H9 (cell line): ENCODE measurements at regions not wholly inside any gene's neighbourhood (a gene's known extent, or its start where the extent isn't known, plus 50 kb on each side); places are given as distances from the start of the nearest gene placed in this dataset.

Experiments
- DNase-seq: peaks from one replicate; pipeline ENCODE4 v3.0.0-alpha.2; 2017
- H2AFZ ChIP-seq: one replicate; pipeline ENCODE4 v1.6.1; 2013; ENCODE audit warnings: mild to moderate bottlenecking, low read length, control low read depth, moderate library complexity
- H2AK5ac ChIP-seq: 2 replicates; pipeline ENCODE4 v1.6.1; 2013; ENCODE audit warnings: low read length, control low read depth, mixed read lengths; ENCODE audit not compliant: insufficient read length
- H2BK120ac ChIP-seq: one replicate; pipeline ENCODE4 v1.6.1; 2013; ENCODE audit warnings: low read depth, mild to moderate bottlenecking, low read length, control low read depth, inconsistent platforms; ENCODE audit not compliant: poor library complexity, severe bottlenecking
- H2BK12ac ChIP-seq: 2 replicates; pipeline ENCODE4 v1.6.1; 2013; ENCODE audit warnings: low read length, control low read depth, mixed read lengths, low read depth; ENCODE audit not compliant: insufficient read length
- H2BK15ac ChIP-seq: 2 replicates; pipeline ENCODE4 v1.6.1; 2013; ENCODE audit warnings: low read depth, low read length, control low read depth
- H2BK20ac ChIP-seq: one replicate; pipeline ENCODE4 v1.6.1; 2013; ENCODE audit warnings: low read depth, mild to moderate bottlenecking, low read length, control low read depth, inconsistent platforms; ENCODE audit not compliant: poor library complexity, severe bottlenecking
- H2BK5ac ChIP-seq: 2 replicates; pipeline ENCODE4 v1.6.1; 2013; ENCODE audit warnings: low read length, control low read depth, mixed read lengths; ENCODE audit not compliant: insufficient read length
- H3K14ac ChIP-seq: 2 replicates; pipeline ENCODE4 v1.6.1; 2013; ENCODE audit warnings: low read length, control low read depth; ENCODE audit not compliant: insufficient read depth
- H3K18ac ChIP-seq: 2 replicates; pipeline ENCODE4 v1.6.1; 2013; ENCODE audit warnings: low read depth, mild to moderate bottlenecking, mixed read lengths, low read length, control low read depth; ENCODE audit not compliant: insufficient read length
- H3K23ac ChIP-seq: 2 replicates; pipeline ENCODE4 v1.6.1; 2013; ENCODE audit warnings: low read length, control low read depth, mixed read lengths, low read depth; ENCODE audit not compliant: insufficient read length
- H3K23me2 ChIP-seq: 2 replicates; pipeline ENCODE4 v1.6.1; 2013; ENCODE audit warnings: low read depth, mild to moderate bottlenecking, mixed read lengths, low read length, control low read depth; ENCODE audit not compliant: insufficient read length, poor library complexity, severe bottlenecking
- H3K27ac ChIP-seq: 2 replicates; pipeline ENCODE4 v1.5.1; 2013; ENCODE audit warnings: low read length, control low read depth, mixed read lengths, low read depth; ENCODE audit not compliant: insufficient read length
- H3K27me3 ChIP-seq: 2 replicates; pipeline ENCODE4 v1.6.1; 2013; ENCODE audit warnings: low read length, control low read depth, inconsistent platforms; ENCODE audit not compliant: insufficient read depth
- H3K4ac ChIP-seq: 2 replicates; pipeline ENCODE4 v1.6.1; 2013; ENCODE audit warnings: low read depth, mild to moderate bottlenecking, control low read depth, inconsistent platforms, low read length, moderate library complexity
- H3K4me1 ChIP-seq: 2 replicates; pipeline ENCODE4 v1.6.1; 2013; ENCODE audit warnings: low read length, control low read depth, inconsistent platforms; ENCODE audit not compliant: insufficient read depth
- H3K4me2 ChIP-seq: 2 replicates; pipeline ENCODE4 v1.6.1; 2013; ENCODE audit warnings: low read length, control low read depth, mixed read lengths; ENCODE audit not compliant: insufficient read length, insufficient read depth
- H3K56ac ChIP-seq: 2 replicates; pipeline ENCODE4 v1.6.1; 2013; ENCODE audit warnings: low read depth, mild to moderate bottlenecking, mixed read lengths, low read length, control low read depth; ENCODE audit not compliant: insufficient read length
- H3K79me1 ChIP-seq: 2 replicates; pipeline ENCODE4 v1.6.1; 2013; ENCODE audit warnings: low read depth, mild to moderate bottlenecking, moderate library complexity, low read length, control low read depth, inconsistent platforms; ENCODE audit not compliant: insufficient read depth, poor library complexity, severe bottlenecking
- H3K79me2 ChIP-seq: 2 replicates; pipeline ENCODE4 v1.6.1; 2013; ENCODE audit warnings: low read length, control low read depth, inconsistent platforms; ENCODE audit not compliant: insufficient read depth
- H3K9ac ChIP-seq: 2 replicates; pipeline ENCODE4 v1.6.1; 2013; ENCODE audit warnings: low read length, control low read depth, mixed read lengths; ENCODE audit not compliant: insufficient read length; ENCODE audit errors: extremely low read depth
- H3K9me3 ChIP-seq: one replicate; pipeline ENCODE4 v1.6.1; 2013; ENCODE audit warnings: low read depth, low read length, inconsistent platforms; ENCODE audit not compliant: control insufficient read depth
- H3T11ph ChIP-seq: one replicate; pipeline ENCODE4 v1.6.1; 2013; ENCODE audit warnings: mild to moderate bottlenecking, low read length, control low read depth, inconsistent platforms
- H4K20me1 ChIP-seq: one replicate; pipeline ENCODE4 v1.6.1; 2013; ENCODE audit not compliant: control insufficient read depth, insufficient read length, insufficient read depth
- H4K5ac ChIP-seq: 2 replicates; pipeline ENCODE4 v1.6.1; 2013; ENCODE audit warnings: low read depth, mild to moderate bottlenecking, mixed read lengths, low read length, control low read depth; ENCODE audit not compliant: insufficient read length
- H4K8ac ChIP-seq: replicated peaks from 2 replicates; pipeline ENCODE4 v1.6.1; 2013; ENCODE audit warnings: low read length, control low read depth, mixed read lengths, low read depth; ENCODE audit not compliant: insufficient read length
- H4K91ac ChIP-seq: 2 replicates; pipeline ENCODE4 v1.6.1; 2013; ENCODE audit warnings: low read depth, mild to moderate bottlenecking, moderate library complexity, mixed read lengths, low read length, control low read depth; ENCODE audit not compliant: insufficient read length
- H3K27ac Mint-ChIP-seq, 3 experiments: 2 replicates in 2 of 3; 3 replicates in 1 of 3; pipeline ENCODE4 v1.8.0; 2020 to 2021; ENCODE audit warnings: mixed read lengths in 3 of 3, mild to moderate bottlenecking in 1 of 3, moderate library complexity in 1 of 3
- H3K27me3 Mint-ChIP-seq: 2 replicates; pipeline ENCODE4 v1.8.0; 2021; ENCODE audit warnings: low read depth, mild to moderate bottlenecking, moderate library complexity, mixed read lengths
- H3K36me3 Mint-ChIP-seq, 3 experiments: 2 replicates in 2 of 3; 3 replicates in 1 of 3; pipeline ENCODE4 v1.8.0; 2020 to 2021; ENCODE audit warnings: low read depth in 3 of 3, mixed read lengths in 3 of 3; ENCODE audit not compliant: insufficient read depth in 1 of 3
- H3K4me1 Mint-ChIP-seq, 2 experiments: 2 replicates each; pipeline ENCODE4 v1.8.0; 2020; ENCODE audit warnings: mixed read lengths in 2 of 2
- H3K4me3 Mint-ChIP-seq, 2 experiments: 2 replicates in 1 of 2; 3 replicates in 1 of 2; pipeline ENCODE4 v1.8.0; 2020 to 2021; ENCODE audit warnings: mild to moderate bottlenecking in 2 of 2, mixed read lengths in 2 of 2, moderate library complexity in 1 of 2
- H3K9me3 Mint-ChIP-seq, 2 experiments: 2 replicates in 1 of 2; 3 replicates in 1 of 2; pipeline ENCODE4 v1.8.0; 2020; ENCODE audit warnings: mild to moderate bottlenecking in 2 of 2, mixed read lengths in 2 of 2, moderate library complexity in 1 of 2
- WGBS: extraction: QIAGEN DNeasy Blood & Tissue Kit; methylation state at CpG from one replicate; pipeline ENCODE4 v1.1.7; 2013; ENCODE audit warnings: missing lambda C conversion rate, low lambda C conversion rate, mixed read lengths; ENCODE audit not compliant: insufficient read length; ENCODE audit errors: extremely low coverage; 5-methylcytosine and 5-hydroxymethylcytosine counted together
- TF ChIP-seq, protein P1 (sequence below): fragments of 200-600 bp; sonication (generic); conservative IDR thresholded peaks from 3 replicates; pipeline ENCODE4 v1.8.0; 2021; ENCODE audit warnings: antibody characterized with exemption, mild to moderate bottlenecking

DNA sequence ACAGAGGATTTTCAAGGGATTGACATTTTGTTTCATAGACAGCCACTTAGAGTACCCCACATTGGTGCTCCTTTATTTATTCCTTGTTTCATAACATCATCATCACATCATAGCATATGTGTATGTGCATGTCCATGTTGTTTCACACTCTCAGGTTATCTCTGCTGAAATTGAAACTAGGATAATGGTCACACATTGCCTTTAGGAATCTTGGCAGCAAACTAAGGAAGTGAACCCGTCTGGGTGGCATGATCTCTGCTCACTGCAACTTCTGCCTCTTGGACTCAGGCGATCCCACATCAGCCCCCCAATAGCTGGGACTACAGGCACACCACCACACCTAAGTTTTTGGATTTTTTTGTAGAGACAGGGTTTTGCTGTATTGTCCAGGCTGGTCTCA, 234.2 kb upstream of the ANKRD50 start:
- Histone ChIP-seq H2AK5ac (no peak overlapping the region), H3K9me3 (no peaks in the 10 kb centered on the region), H3K79me2 (no peaks in the 10 kb centered on the region), H3K14ac (no peak overlapping the region), H2BK120ac (no peak overlapping the region), H4K91ac (no peak overlapping the region), H3K4ac (no peak overlapping the region), H3K4me1 (no peaks in the 10 kb centered on the region; the same call in 1 of the 2 replicates), H2BK15ac (no peak overlapping the region), H2AFZ (no peak overlapping the region), H4K8ac (no peak overlapping the region), H4K20me1 (no peaks in the 10 kb centered on the region), H3K27me3 (no peaks in the 10 kb centered on the region), H3T11ph (no peak overlapping the region), H3K9ac (no peak overlapping the region), H2BK5ac (no peak overlapping the region), H3K56ac (no peak overlapping the region), H3K23me2 (no peaks in the 10 kb centered on the region), H4K5ac (no peak overlapping the region), H2BK20ac (no peak overlapping the region), H3K79me1 (no peaks in the 10 kb centered on the region), H3K4me2 (no peak overlapping the region), H3K18ac (no peak overlapping the region), H3K23ac (no peak overlapping the region), H2BK12ac (no peak overlapping the region), H3K27ac (no peak overlapping the region)
- H3K4me3 Mint-ChIP-seq = no peak overlapping the region
- peaks cover 0 to 8% (median 4%) of the 10 kb centered on the region in 3 experiments; a peak in 4 of 7 replicates for H3K36me3 Mint-ChIP-seq
- H3K27ac Mint-ChIP-seq = no peak overlapping the region
- peaks cover 0 to 8% of the 10 kb centered on the region in 2 experiments; a peak in 1 of 4 replicates for H3K4me1 Mint-ChIP-seq
- peaks cover 7 to 9% of the 10 kb centered on the region in 2 experiments for H3K9me3 Mint-ChIP-seq
- TF ChIP-seq, protein P1, sequence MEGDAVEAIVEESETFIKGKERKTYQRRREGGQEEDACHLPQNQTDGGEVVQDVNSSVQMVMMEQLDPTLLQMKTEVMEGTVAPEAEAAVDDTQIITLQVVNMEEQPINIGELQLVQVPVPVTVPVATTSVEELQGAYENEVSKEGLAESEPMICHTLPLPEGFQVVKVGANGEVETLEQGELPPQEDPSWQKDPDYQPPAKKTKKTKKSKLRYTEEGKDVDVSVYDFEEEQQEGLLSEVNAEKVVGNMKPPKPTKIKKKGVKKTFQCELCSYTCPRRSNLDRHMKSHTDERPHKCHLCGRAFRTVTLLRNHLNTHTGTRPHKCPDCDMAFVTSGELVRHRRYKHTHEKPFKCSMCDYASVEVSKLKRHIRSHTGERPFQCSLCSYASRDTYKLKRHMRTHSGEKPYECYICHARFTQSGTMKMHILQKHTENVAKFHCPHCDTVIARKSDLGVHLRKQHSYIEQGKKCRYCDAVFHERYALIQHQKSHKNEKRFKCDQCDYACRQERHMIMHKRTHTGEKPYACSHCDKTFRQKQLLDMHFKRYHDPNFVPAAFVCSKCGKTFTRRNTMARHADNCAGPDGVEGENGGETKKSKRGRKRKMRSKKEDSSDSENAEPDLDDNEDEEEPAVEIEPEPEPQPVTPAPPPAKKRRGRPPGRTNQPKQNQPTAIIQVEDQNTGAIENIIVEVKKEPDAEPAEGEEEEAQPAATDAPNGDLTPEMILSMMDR = no peak
- DNase-seq = no peak
- no peaks in the 10 kb centered on the region for H3K27me3 Mint-ChIP-seq
- no CpG with 5 or more reads among the region's 2 CpGs for WGBS
